ENCODE measurements at regions not wholly inside any gene's neighbourhood (a gene's known extent, or its start where the extent isn't known, plus 50 kb on each side); places are given as distances from the start of the nearest gene placed in this dataset.

DNA sequence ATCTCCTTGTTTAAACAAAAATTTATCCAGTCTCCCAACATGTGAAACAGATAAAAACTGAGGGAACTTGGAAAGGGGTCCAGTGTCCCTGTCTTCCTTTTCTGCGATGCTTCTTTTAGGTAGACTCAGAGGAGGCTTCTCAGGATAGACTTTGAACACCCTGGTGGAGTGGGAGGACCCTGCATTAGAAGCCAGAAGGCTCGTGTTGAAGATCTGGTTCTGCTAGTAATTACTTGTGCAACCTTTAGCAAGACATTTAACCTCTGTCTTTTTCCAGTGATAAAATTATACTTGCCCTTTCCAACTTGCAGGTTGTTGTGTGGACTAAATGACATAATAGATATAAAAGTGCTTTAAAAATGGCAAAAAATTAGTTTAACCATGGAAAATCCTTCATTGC lies 67.1 kb upstream of the PREP start:
- H3K27me3 Mint-ChIP-seq = peaks cover 12% of the 10 kb centered on the region
- peaks cover 1% of the 10 kb centered on the region for H3K36me3 Mint-ChIP-seq (ENCODE audit: insufficient read depth)
- no peak overlapping the region for H3K27ac Mint-ChIP-seq (ENCODE audit: low read depth)
- H3K4me1 Mint-ChIP-seq = no peaks in the 10 kb centered on the region
- DNase-seq (ENCODE audit: low spot score in 2 of 2) = no peak
- ATAC-seq (replicated peaks; ENCODE audit: extremely low read depth, poor library complexity, severe bottlenecking) = no peak
- no peaks in the 10 kb centered on the region for H3K9me3 Mint-ChIP-seq
- H3K4me3 Mint-ChIP-seq = no peak overlapping the region

DNA sequence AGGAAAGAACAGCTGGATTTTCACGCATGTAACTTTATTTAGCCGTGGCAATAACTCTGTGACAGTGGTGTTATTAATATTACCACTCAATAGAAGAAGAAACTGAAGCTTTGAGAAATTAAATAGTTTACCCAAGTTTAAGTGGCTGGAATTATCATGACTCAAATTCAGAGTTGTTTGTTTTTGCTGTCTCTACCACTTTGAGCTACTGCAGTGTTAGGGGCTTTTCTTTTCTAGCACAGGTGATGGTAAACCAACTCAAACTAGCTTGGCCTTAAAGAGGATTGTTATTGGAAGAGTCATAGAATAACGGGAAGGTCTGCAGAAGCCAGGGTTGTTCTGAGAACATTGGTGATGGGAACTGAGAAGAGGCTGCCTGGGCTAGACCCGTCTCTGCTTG lies 66.0 kb upstream of the PREP start:
- Mint-ChIP-seq H3K27ac (ENCODE audit: low read depth) (no peak overlapping the region), H3K4me3 (no peak overlapping the region), H3K9me3 (no peaks in the 10 kb centered on the region), H3K4me1 (no peaks in the 10 kb centered on the region), H3K27me3 (peaks cover 12% of the 10 kb centered on the region), H3K36me3 (ENCODE audit: insufficient read depth) (peaks cover 1% of the 10 kb centered on the region)
- no peak for ATAC-seq (replicated peaks; ENCODE audit: extremely low read depth, poor library complexity, severe bottlenecking)
- DNase-seq (ENCODE audit: low spot score in 2 of 2) = no peak

DNA sequence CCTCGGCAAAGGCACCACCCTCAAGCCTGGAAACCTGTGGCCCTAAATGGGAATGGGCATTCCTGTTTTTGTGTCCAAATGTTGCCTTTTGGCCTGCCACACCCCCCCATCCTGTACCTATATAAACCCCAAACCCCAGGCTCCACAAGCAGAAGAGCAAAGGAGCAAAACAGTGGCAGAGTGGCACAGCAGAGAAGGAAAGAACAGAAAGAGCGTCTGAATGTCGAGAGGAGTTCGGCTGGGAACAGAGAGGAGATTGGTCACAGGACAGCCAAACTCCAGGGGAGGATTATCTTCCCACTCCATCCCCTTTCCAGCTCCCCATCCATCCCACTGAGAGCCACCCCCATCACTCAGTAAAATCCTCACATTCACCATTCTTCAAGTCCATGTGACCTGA lies 58.0 kb upstream of the PREP start:
- Mint-ChIP-seq H3K27me3 (no peaks in the 10 kb centered on the region), H3K9me3 (no peaks in the 10 kb centered on the region), H3K36me3 (ENCODE audit: insufficient read depth) (peaks cover 8% of the 10 kb centered on the region), H3K4me1 (peaks cover 40% of the 10 kb centered on the region), H3K27ac (ENCODE audit: low read depth) (peak overlapping the region; percentile 93), H3K4me3 (no peak overlapping the region)
- no peak for ATAC-seq (replicated peaks; ENCODE audit: extremely low read depth, poor library complexity, severe bottlenecking)
- DNase-seq (ENCODE audit: low spot score in 2 of 2) = no peak

DNA sequence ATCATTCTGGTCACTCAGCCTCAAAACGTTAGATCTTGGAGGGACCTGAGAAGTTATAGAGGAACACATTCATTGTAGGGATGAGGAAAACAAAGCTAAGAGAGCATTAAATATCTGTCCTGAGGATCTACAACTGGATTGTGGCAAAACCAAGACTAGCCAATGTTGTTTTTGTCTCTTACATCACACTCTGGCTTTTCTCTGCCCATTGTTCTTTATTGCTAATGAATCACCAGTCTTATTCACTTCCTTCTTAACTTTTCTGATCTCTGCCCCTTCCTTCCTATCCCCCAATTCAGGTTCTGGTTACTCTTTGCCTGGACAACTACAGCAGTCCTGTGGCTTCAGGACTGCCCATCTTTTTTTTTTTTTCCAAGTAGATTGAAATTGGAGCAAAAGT lies 57.0 kb upstream of the PREP start:
- peak overlapping the region; percentile 83 for H3K4me3 Mint-ChIP-seq
- peak overlapping the region; percentile 93 for H3K27ac Mint-ChIP-seq (ENCODE audit: low read depth)
- peaks cover 8% of the 10 kb centered on the region for H3K36me3 Mint-ChIP-seq (ENCODE audit: insufficient read depth)
- H3K4me1 Mint-ChIP-seq = peaks cover 47% of the 10 kb centered on the region
- DNase-seq (ENCODE audit: low spot score in 2 of 2) (no peak), ATAC-seq (replicated peaks; ENCODE audit: extremely low read depth, poor library complexity, severe bottlenecking) (no peak)
- H3K27me3 Mint-ChIP-seq = no peaks in the 10 kb centered on the region
- H3K9me3 Mint-ChIP-seq = no peaks in the 10 kb centered on the region

DNA sequence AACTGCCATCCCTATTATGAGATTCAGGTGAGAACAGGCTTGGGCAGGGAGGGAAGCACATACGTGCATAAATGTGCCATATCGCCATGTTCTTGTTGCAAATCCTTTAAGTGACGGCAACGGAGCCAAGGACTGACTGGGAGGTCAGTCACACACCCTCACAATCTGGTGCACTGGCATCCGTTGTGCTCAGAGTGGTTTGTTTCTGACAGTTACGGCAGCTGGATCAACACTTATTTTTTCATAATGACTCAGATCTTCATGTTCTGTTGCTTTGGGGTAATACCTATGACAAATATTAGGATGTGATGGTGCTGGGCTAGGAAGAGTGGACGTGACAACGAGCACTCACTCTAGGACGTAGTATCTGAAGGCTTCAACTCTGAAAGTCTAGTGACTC lies 56.2 kb upstream of the PREP start:
- H3K27me3 Mint-ChIP-seq = no peaks in the 10 kb centered on the region

DNA sequence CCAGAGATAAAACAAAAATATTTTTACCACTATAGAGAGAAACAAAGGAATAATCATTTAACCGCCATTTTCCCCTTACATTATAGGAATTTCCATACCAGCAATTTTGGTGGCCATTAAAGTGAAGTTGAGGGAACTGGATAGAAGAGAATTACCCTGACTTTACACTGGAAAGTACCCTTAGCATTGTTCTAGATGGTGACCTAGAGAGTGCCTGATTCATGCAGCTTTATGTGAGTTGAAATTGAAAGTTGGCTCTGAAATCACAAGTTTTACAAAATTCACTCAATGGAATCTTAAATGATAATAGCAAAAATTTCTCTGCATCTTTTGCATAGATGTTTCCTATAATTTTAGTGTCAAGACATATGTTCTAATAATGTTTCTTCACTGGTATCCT lies 55.7 kb upstream of the PREP start:
- no peaks in the 10 kb centered on the region for H3K27me3 Mint-ChIP-seq
- no peaks in the 10 kb centered on the region for H3K9me3 Mint-ChIP-seq
- ATAC-seq (replicated peaks; ENCODE audit: extremely low read depth, poor library complexity, severe bottlenecking) (peak; percentile 59), DNase-seq (ENCODE audit: low spot score in 2 of 2) (no peak)
- H3K27ac Mint-ChIP-seq (ENCODE audit: low read depth) = peak overlapping the region; percentile 93
- H3K36me3 Mint-ChIP-seq (ENCODE audit: insufficient read depth) = peaks cover 15% of the 10 kb centered on the region
- H3K4me1 Mint-ChIP-seq = peaks cover 59% of the 10 kb centered on the region
- H3K4me3 Mint-ChIP-seq = peak overlapping the region; percentile 83

More for the DNA sequence above, 56.2 kb upstream of the PREP start:
- peaks cover 55% of the 10 kb centered on the region for H3K4me1 Mint-ChIP-seq
- peak overlapping the region; percentile 83 for H3K4me3 Mint-ChIP-seq
- peak overlapping the region; percentile 93 for H3K27ac Mint-ChIP-seq (ENCODE audit: low read depth)
- ATAC-seq (replicated peaks; ENCODE audit: extremely low read depth, poor library complexity, severe bottlenecking) = peak; percentile 79
- no peaks in the 10 kb centered on the region for H3K9me3 Mint-ChIP-seq
- peaks cover 11% of the 10 kb centered on the region for H3K36me3 Mint-ChIP-seq (ENCODE audit: insufficient read depth)
- DNase-seq (ENCODE audit: low spot score in 2 of 2) = peak in 1 of 2 donors; percentile 18

DNA sequence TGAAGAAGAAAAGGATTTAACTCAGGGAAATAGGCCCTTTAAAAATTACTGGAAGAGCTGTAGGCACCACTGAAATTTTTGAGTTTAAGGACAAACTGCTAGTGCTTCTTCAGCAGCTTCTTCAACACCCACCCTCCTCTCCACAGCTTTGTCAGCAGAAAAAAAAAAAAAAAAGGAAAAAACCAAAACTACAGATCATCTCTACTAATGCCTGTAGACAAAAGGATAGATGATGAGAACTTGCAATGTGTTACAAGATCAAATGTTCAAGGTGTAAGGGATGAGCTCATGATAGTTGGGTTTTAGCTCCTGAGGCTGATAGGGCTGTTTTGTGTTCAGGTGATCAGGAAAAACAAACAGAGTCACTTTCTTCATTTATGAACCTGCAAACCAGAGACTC lies 55.2 kb upstream of the PREP start:
- peaks cover 19% of the 10 kb centered on the region for H3K36me3 Mint-ChIP-seq (ENCODE audit: insufficient read depth)
- H3K27me3 Mint-ChIP-seq = no peaks in the 10 kb centered on the region
- no peaks in the 10 kb centered on the region for H3K9me3 Mint-ChIP-seq
- H3K4me1 Mint-ChIP-seq = peaks cover 63% of the 10 kb centered on the region
- ATAC-seq (replicated peaks; ENCODE audit: extremely low read depth, poor library complexity, severe bottlenecking) = no peak
- peak overlapping the region; percentile 83 for H3K4me3 Mint-ChIP-seq
- DNase-seq (ENCODE audit: low spot score in 2 of 2) = no peak
- H3K27ac Mint-ChIP-seq (ENCODE audit: low read depth) = peak overlapping the region; percentile 93

DNA sequence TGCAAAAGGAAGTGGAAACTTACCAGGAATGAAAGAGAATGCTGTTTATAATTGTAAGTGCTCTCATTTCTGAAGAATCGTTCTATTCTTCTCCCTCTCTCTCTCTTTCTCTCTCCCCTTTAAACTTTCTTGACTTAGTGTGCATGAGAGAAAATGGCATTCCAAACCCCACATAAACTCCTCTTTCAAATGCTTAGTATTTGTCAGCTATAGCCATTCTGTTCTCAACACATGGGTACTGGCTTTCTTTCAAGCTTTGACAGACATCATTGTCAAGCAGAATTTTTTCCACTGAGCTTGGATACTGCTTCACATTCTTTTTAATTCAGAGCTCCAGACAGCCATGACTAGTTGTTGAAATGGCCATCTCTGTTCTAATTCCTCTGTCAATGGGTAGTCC lies 51.1 kb upstream of the PREP start:
- Mint-ChIP-seq H3K9me3 (no peaks in the 10 kb centered on the region), H3K27ac (ENCODE audit: low read depth) (peak overlapping the region; percentile 93), H3K36me3 (ENCODE audit: insufficient read depth) (peaks cover 14% of the 10 kb centered on the region), H3K4me3 (peak overlapping the region; percentile 84), H3K4me1 (peaks cover 59% of the 10 kb centered on the region), H3K27me3 (no peaks in the 10 kb centered on the region)
- ATAC-seq (replicated peaks; ENCODE audit: extremely low read depth, poor library complexity, severe bottlenecking) (no peak), DNase-seq (ENCODE audit: low spot score in 2 of 2) (no peak)

DNA sequence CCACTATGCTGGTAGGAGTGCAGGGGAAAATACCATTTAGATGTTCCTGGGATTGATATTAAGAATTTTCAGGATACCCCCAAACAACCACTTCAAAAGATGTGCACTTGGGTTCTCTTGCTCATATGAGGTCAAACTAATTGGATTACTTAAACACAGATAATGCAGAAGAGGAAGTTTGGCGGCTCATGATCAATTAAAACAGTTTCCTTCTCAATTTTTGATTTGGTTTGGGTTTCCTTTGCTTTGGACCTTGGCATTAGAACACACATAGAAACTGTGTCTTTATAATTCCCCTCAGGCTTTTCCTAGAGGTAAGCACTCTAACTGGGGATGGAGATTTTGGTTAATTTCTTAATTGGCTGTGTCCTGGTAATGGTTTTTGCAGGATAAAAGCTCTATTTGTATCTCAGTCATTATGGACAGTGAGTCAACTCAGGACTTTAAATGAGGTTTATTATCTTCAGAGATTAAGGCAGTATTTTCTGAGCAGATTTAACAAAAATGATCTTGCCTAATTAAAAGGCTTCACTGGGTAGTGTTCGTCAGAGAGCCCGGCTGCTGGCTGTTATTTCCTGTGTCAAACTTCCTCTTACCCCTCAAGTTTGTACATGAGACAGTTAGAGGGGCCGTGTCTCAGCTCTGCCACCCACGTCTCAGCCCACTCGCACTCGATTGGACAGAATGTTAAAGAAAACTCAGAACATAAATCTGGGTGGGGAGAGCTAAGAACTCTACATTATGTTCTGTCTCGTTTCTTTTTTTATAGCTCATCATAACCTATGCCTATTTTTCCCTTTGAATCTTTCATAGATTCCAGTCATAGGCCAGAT lies 50.3 kb upstream of the PREP start:
- H3K4me1 Mint-ChIP-seq = peaks cover 50% of the 10 kb centered on the region
- H3K27ac Mint-ChIP-seq (ENCODE audit: low read depth) = peak overlapping the region; percentile 93
- peak; percentile 31 to 71 for DNase-seq (ENCODE audit: low spot score in 2 of 2)
- no peaks in the 10 kb centered on the region for H3K27me3 Mint-ChIP-seq
- no peaks in the 10 kb centered on the region for H3K9me3 Mint-ChIP-seq
- peak; percentile 98 for ATAC-seq (replicated peaks; ENCODE audit: extremely low read depth, poor library complexity, severe bottlenecking)
- peak overlapping the region; percentile 84 for H3K4me3 Mint-ChIP-seq
- peaks cover 12% of the 10 kb centered on the region for H3K36me3 Mint-ChIP-seq (ENCODE audit: insufficient read depth)

Measured in central memory CD8-positive, alpha-beta T cell (primary cell).